PC-3 (cell line): ENCODE measurements at regions not wholly inside any gene's neighbourhood (a gene's known extent, or its start where the extent isn't known, plus 50 kb on each side); places are given as distances from the start of the nearest gene placed in this dataset.

ENCODE experiments used
- ATAC-seq: fragments of 200-7000 bp; cut with Tn5 transposase; 2 replicates; pipeline ENCODE4 v1.9.1; 2020; ENCODE audit warnings: mild to moderate bottlenecking, moderate library complexity
- BruUV-seq: library from RNA; stranded (reverse); fragments of 400-500 nt; replicated peaks from 2 replicates; lab custom pipeline; 2021; lab: Mats Ljungman, UMichigan
- CTCF ChIA-PET: fragments of 300-600 bp; sonication (Branson Sonifier 250); formaldehyde crosslinking; loops from one replicate; lab custom pipeline; 2022; ENCODE audit warnings: antibody characterized with exemption; lab: Charles Lee
- POLR2A ChIA-PET: fragments of 300-600 bp; sonication (Branson Sonifier 250); formaldehyde crosslinking; loops from one replicate; lab custom pipeline; 2022; ENCODE audit warnings: antibody characterized with exemption; ENCODE audit not compliant: unreplicated experiment; lab: Charles Lee
- DNase-seq: peaks from one replicate; pipeline ENCODE4 v3.0.0-alpha.2; 2015
- H2AFZ ChIP-seq: fragments of 300-600 bp; sonication (generic); 2 replicates; pipeline ENCODE4 v1.6.0; 2016; ENCODE audit warnings: antibody characterized with exemption, low read length
- H3F3A ChIP-seq: fragments of 300-600 bp; sonication (generic); one replicate; pipeline ENCODE4 v1.6.0; 2017; ENCODE audit warnings: antibody characterized with exemption, low read length, control low read depth, mild to moderate bottlenecking; ENCODE audit not compliant: unreplicated experiment
- H3K27ac ChIP-seq: fragments of 300-600 bp; sonication (generic); 2 replicates; pipeline ENCODE4 v1.5.1; 2016; ENCODE audit warnings: mild to moderate bottlenecking, low read length
- H3K27me3 ChIP-seq: fragments of 300-600 bp; sonication (generic); 2 replicates; pipeline ENCODE4 v1.6.1; 2016; ENCODE audit warnings: low read length, mixed read lengths
- H3K36me3 ChIP-seq: fragments of 300-600 bp; sonication (generic); 2 replicates; pipeline ENCODE4 v1.6.1; 2016; ENCODE audit warnings: low read depth, mixed run types, low read length, mixed read lengths
- H3K4me1 ChIP-seq: fragments of 300-600 bp; sonication (generic); 2 replicates; pipeline ENCODE4 v1.5.1; 2016; ENCODE audit warnings: low read length; ENCODE audit not compliant: insufficient read depth
- H3K4me2 ChIP-seq: fragments of 300-600 bp; sonication (generic); 2 replicates; pipeline ENCODE4 v1.6.0; 2016; ENCODE audit warnings: low read length
- H3K4me3 ChIP-seq: fragments of 300-600 bp; sonication (generic); 2 replicates; pipeline ENCODE4 v1.5.1; 2016; ENCODE audit warnings: mild to moderate bottlenecking, low read length, mixed read lengths
- H3K79me2 ChIP-seq: fragments of 300-600 bp; sonication (generic); 2 replicates; pipeline ENCODE4 v1.6.1; 2017; ENCODE audit warnings: low read length, mixed read lengths
- H3K9ac ChIP-seq: fragments of 300-600 bp; sonication (generic); 2 replicates; pipeline ENCODE4 v1.6.0; 2016; ENCODE audit warnings: mild to moderate bottlenecking, low read length
- H3K9me2 ChIP-seq: fragments of 300-600 bp; sonication (generic); replicated peaks from 2 replicates; pipeline ENCODE4 v1.6.1; 2016; ENCODE audit warnings: mixed run types, low read length, mixed read lengths
- H3K9me3 ChIP-seq: fragments of 300-600 bp; sonication (generic); 2 replicates; pipeline ENCODE4 v1.6.1; 2016; ENCODE audit warnings: low read length, mixed read lengths
- H4K20me1 ChIP-seq: fragments of 300-600 bp; sonication (generic); 2 replicates; pipeline ENCODE4 v1.6.1; 2016; ENCODE audit warnings: low read length, mixed read lengths
- EZH2 ChIP-seq: fragments of 300-600 bp; sonication (generic); IDR thresholded peaks from one replicate; pipeline ENCODE4 v1.6.1; 2017; ENCODE audit warnings: antibody characterized with exemption, mild to moderate bottlenecking, low read length; ENCODE audit not compliant: unreplicated experiment
- EZH2phosphoT487 ChIP-seq: fragments of 300-600 bp; sonication (generic); IDR thresholded peaks from 2 replicates; pipeline ENCODE4 v1.6.1; 2018; ENCODE audit warnings: mild to moderate bottlenecking, antibody characterized with exemption, low read length, borderline replicate concordance
- intact Hi-C: fragments of 100-400 bp; cut with micrococcal nuclease; formaldehyde crosslinking; loops from 2 replicates; pipeline ENCODE4 v1.9.0; 2023
- TF ChIP-seq, protein P1 (sequence below): fragments of 300-600 bp; sonication (generic); conservative IDR thresholded peaks from 2 replicates; pipeline ENCODE4 v1.5.1; 2017; ENCODE audit warnings: antibody characterized with exemption, low read depth, mild to moderate bottlenecking, low read length

DNA sequence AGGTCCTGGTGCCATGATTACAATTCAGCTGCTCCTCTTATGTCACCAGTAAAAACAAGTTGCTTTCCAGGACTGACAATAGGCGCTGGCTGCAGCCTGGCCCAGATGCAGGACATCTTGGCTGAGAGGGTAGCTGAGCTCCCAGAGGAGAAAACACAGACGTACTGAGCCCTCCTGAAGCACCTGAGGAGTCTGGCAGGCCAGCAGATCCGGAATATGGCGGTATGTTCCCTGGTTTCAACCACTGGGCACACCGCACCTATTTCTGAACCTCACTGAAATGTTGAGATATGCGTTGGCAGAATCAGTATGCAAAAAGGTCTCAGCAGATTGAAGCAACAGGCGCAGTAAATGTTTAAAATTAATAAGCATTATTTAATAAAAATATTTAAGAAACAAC is 73.1 kb upstream of the BZW1 start:
- Histone ChIP-seq H3K27ac (no peak overlapping the region), H3K27me3 (no peaks in the 10 kb centered on the region), H3K9me2 (no peaks in the 10 kb centered on the region), H3K4me2 (no peak overlapping the region), H4K20me1 (no peaks in the 10 kb centered on the region), H3F3A (no peaks in the 10 kb centered on the region), H3K4me1 (peaks cover 19% of the 10 kb centered on the region), H2AFZ (no peak overlapping the region), H3K79me2 (no peaks in the 10 kb centered on the region), H3K4me3 (no peak overlapping the region), H3K36me3 (no peaks in the 10 kb centered on the region), H3K9me3 (no peaks in the 10 kb centered on the region), H3K9ac (no peak overlapping the region)
- no TSS peak for BruUV-seq
- ChIA-PET CTCF (no interaction called here), POLR2A (no interaction called here)
- ATAC-seq (no peak), DNase-seq (no peak)
- intact Hi-C loops: no loop called here
- no peak for TF ChIP-seq EZH2phosphoT487

GRCh38 chr2:200740907-200741306 is 70.8 kb upstream of the BZW1 start:
- no peaks in the 10 kb centered on the region for H3K79me2 ChIP-seq
- CTCF ChIA-PET: no interaction called here
- H3K36me3 ChIP-seq: no peaks in the 10 kb centered on the region
- H3K4me1 ChIP-seq: peaks cover 17% of the 10 kb centered on the region
- DNase-seq: no peak
- H3K27ac ChIP-seq: peak overlapping the region; percentile 85
- H3K9ac ChIP-seq: peak overlapping the region; percentile 46; the same call in 1 of the 2 replicates
- H3F3A ChIP-seq: no peaks in the 10 kb centered on the region
- H3K9me2 ChIP-seq: no peaks in the 10 kb centered on the region
- TF ChIP-seq, protein P1, sequence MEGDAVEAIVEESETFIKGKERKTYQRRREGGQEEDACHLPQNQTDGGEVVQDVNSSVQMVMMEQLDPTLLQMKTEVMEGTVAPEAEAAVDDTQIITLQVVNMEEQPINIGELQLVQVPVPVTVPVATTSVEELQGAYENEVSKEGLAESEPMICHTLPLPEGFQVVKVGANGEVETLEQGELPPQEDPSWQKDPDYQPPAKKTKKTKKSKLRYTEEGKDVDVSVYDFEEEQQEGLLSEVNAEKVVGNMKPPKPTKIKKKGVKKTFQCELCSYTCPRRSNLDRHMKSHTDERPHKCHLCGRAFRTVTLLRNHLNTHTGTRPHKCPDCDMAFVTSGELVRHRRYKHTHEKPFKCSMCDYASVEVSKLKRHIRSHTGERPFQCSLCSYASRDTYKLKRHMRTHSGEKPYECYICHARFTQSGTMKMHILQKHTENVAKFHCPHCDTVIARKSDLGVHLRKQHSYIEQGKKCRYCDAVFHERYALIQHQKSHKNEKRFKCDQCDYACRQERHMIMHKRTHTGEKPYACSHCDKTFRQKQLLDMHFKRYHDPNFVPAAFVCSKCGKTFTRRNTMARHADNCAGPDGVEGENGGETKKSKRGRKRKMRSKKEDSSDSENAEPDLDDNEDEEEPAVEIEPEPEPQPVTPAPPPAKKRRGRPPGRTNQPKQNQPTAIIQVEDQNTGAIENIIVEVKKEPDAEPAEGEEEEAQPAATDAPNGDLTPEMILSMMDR: no peak
- no peak for TF ChIP-seq EZH2phosphoT487
- TF ChIP-seq EZH2: no peak
- peak overlapping the region; percentile 63 for H3K4me2 ChIP-seq
- intact Hi-C loops: no loop called here
- H4K20me1 ChIP-seq: no peaks in the 10 kb centered on the region
- H3K27me3 ChIP-seq: no peaks in the 10 kb centered on the region
- no peak for ATAC-seq
- H2AFZ ChIP-seq: no peak overlapping the region
- H3K4me3 ChIP-seq: no peak overlapping the region
- POLR2A ChIA-PET: no interaction called here
- no TSS peak for BruUV-seq
- no peaks in the 10 kb centered on the region for H3K9me3 ChIP-seq

- H3K4me2 ChIP-seq: peak overlapping the region; percentile 63
- ATAC-seq (peak; percentile 84), DNase-seq (peak; percentile 60)
- H3K36me3 ChIP-seq: no peaks in the 10 kb centered on the region
- TF ChIP-seq EZH2: no peak
- no peak for TF ChIP-seq EZH2phosphoT487
- TF ChIP-seq, protein P1: no peak
- H3K9me3 ChIP-seq: no peaks in the 10 kb centered on the region
- H3K9ac ChIP-seq: peak overlapping the region; percentile 46; the same call in 1 of the 2 replicates
- H3K4me1 ChIP-seq: peaks cover 16% of the 10 kb centered on the region
- no peaks in the 10 kb centered on the region for H3K27me3 ChIP-seq
- H3K4me3 ChIP-seq: no peak overlapping the region
- ChIA-PET POLR2A (no interaction called here), CTCF (no interaction called here)
- peak overlapping the region; percentile 85 for H3K27ac ChIP-seq
- H3K9me2 ChIP-seq: no peaks in the 10 kb centered on the region
- H3F3A ChIP-seq: no peaks in the 10 kb centered on the region
- H4K20me1 ChIP-seq: no peaks in the 10 kb centered on the region
- intact Hi-C loops: no loop called here
- BruUV-seq: no TSS peak
- H2AFZ ChIP-seq: peak overlapping the region; percentile 56
- H3K79me2 ChIP-seq: no peaks in the 10 kb centered on the region
Measured at GRCh38 chr2:200741468-200742202, 70.1 kb upstream of the BZW1 start.
